OCI-LY7 (cell line): ENCODE measurements at regions not wholly inside any gene's neighbourhood (a gene's known extent, or its start where the extent isn't known, plus 50 kb on each side); places are given as distances from the start of the nearest gene placed in this dataset.

Source experiments
- CTCF ChIP-seq: fragments of 200-600 bp; sonication (generic); conservative IDR thresholded peaks from 2 replicates; pipeline ENCODE4 v1.5.1; 2014; ENCODE audit warnings: mild to moderate bottlenecking, antibody characterized with exemption, low read length, moderate library complexity, mixed read lengths
- EZH2phosphoT487 ChIP-seq: fragments of 200-600 bp; sonication (generic); IDR thresholded peaks from 2 replicates; pipeline ENCODE4 v1.6.1; 2018; ENCODE audit warnings: low read depth, borderline replicate concordance, mild to moderate bottlenecking, mixed run types, antibody characterized with exemption, low read length, moderate library complexity, mixed read lengths

- TF ChIP-seq CTCF (no peak), EZH2phosphoT487 (no peak)
These were observed 309.4 kb downstream of the CBLN1 start for GRCh38 chr16:48972236-48972635.
